RWPE2 (cell line): ENCODE measurements at regions not wholly inside any gene's neighbourhood (a gene's known extent, or its start where the extent isn't known, plus 50 kb on each side); places are given as distances from the start of the nearest gene placed in this dataset.

ENCODE experiments used
- ATAC-seq: fragments of 200-7000 bp; cut with Tn5 transposase; 3 replicates; pipeline ENCODE4 v1.9.1; 2021; ENCODE audit warnings: low read depth
- DNase-seq: peaks from one replicate; pipeline ENCODE4 v3.0.0-alpha.2; 2020; ENCODE audit warnings: low spot score
- H3K27ac ChIP-seq: fragments of 450-650 bp; 2 replicates; pipeline ENCODE4 v1.5.1; 2017; ENCODE audit warnings: mild to moderate bottlenecking; ENCODE audit not compliant: poor library complexity, severe bottlenecking
- H3K27me3 ChIP-seq: fragments of 250-450 bp; sonication (Bioruptor Pico); 2 replicates; pipeline ENCODE4 v1.5.1; 2021; ENCODE audit warnings: mild to moderate bottlenecking, moderate library complexity; ENCODE audit not compliant: insufficient read depth, poor library complexity, severe bottlenecking
- H3K36me3 ChIP-seq: fragments of 250-450 bp; sonication (Bioruptor Pico); 2 replicates; pipeline ENCODE4 v1.5.1; 2020; ENCODE audit warnings: low read depth, mild to moderate bottlenecking, moderate library complexity
- H3K4me1 ChIP-seq: fragments of 250-450 bp; sonication (Bioruptor Pico); 2 replicates; pipeline ENCODE4 v1.5.1; 2021; ENCODE audit warnings: mild to moderate bottlenecking, moderate library complexity; ENCODE audit not compliant: insufficient read depth, poor library complexity, severe bottlenecking
- H3K4me3 ChIP-seq: fragments of 250-450 bp; sonication (Bioruptor Pico); 2 replicates; pipeline ENCODE4 v1.5.1; 2021; ENCODE audit warnings: mild to moderate bottlenecking, moderate library complexity; ENCODE audit not compliant: severe bottlenecking
- H3K9me3 ChIP-seq: fragments of 250-450 bp; sonication (Bioruptor Pico); 2 replicates; pipeline ENCODE4 v1.5.1; 2021; ENCODE audit warnings: mild to moderate bottlenecking, moderate library complexity; ENCODE audit not compliant: severe bottlenecking
- TF ChIP-seq, protein P1 (sequence below): fragments of 450-650 bp; IDR thresholded peaks from one replicate; pipeline ENCODE4 v1.5.1; 2017; ENCODE audit warnings: mild to moderate bottlenecking, moderate library complexity; ENCODE audit not compliant: poor library complexity, severe bottlenecking

DNA sequence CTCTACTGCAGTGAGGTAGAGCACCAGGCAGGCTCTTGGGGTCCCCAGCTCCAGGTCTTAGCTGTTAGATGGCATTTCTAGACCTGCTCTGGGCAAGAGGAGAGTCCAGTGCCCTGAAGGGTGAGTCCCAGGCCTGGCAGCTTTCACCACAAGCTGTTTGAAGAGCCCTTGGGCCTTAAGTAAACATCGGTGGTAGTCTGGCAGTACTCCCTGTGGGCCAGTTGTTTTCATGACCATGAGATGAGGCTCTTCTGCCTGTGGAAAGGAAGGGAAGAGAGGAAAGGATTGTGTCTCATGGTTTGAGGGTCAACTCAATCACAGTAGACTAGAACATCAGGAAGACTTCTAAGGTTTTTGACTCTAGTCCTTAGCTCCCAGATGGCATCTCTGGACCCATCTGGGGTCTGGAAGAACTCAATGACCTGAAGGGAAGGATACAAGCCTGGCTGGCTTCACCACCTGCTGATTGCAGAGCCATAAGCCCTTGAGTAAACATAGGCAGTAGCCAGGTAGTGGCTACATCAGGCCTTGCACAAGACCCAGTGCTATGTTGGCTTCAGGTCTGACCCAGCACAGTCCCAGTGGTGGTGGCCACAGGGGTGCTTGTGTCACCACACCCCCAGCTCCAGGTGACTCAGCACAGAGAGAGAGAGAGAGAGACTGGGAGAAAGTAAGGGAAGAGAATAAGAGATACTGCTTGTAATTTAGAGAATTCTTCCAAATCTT is 114.3 kb upstream of the PCSK5 start:
- no peak for DNase-seq
- H3K4me1 ChIP-seq = no peaks in the 10 kb centered on the region
- TF ChIP-seq, protein P1, sequence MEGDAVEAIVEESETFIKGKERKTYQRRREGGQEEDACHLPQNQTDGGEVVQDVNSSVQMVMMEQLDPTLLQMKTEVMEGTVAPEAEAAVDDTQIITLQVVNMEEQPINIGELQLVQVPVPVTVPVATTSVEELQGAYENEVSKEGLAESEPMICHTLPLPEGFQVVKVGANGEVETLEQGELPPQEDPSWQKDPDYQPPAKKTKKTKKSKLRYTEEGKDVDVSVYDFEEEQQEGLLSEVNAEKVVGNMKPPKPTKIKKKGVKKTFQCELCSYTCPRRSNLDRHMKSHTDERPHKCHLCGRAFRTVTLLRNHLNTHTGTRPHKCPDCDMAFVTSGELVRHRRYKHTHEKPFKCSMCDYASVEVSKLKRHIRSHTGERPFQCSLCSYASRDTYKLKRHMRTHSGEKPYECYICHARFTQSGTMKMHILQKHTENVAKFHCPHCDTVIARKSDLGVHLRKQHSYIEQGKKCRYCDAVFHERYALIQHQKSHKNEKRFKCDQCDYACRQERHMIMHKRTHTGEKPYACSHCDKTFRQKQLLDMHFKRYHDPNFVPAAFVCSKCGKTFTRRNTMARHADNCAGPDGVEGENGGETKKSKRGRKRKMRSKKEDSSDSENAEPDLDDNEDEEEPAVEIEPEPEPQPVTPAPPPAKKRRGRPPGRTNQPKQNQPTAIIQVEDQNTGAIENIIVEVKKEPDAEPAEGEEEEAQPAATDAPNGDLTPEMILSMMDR = no peak
- H3K27ac ChIP-seq = no peak overlapping the region
- H3K4me3 ChIP-seq = no peak overlapping the region
- no peaks in the 10 kb centered on the region for H3K36me3 ChIP-seq
- no peaks in the 10 kb centered on the region for H3K27me3 ChIP-seq
- no peaks in the 10 kb centered on the region for H3K9me3 ChIP-seq
- ATAC-seq = no peak

DNA sequence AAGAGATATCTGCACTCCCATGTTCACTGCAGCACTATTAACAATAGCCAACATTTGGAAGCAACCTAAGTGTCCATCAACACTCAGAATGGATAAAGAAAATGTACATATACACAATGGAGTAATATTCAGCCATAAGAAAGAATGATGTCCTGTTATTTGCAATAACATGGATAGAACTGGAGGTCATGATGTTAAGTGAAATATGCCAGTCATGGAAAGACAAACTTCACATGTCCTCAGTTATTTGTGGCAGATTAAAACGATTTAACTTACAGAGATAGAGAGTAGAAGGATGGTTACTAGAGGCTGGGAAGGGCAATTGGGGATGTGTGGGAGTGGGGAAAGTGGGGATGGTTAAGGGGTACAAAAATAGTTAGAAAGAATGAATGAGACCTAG is 110.3 kb upstream of the PCSK5 start:
- no peaks in the 10 kb centered on the region for H3K4me1 ChIP-seq
- no peak for ATAC-seq
- TF ChIP-seq, protein P1 = no peak
- H3K27ac ChIP-seq = no peak overlapping the region
- H3K27me3 ChIP-seq = no peaks in the 10 kb centered on the region
- no peaks in the 10 kb centered on the region for H3K9me3 ChIP-seq
- H3K36me3 ChIP-seq = no peaks in the 10 kb centered on the region
- no peak for DNase-seq
- H3K4me3 ChIP-seq = no peak overlapping the region

DNA sequence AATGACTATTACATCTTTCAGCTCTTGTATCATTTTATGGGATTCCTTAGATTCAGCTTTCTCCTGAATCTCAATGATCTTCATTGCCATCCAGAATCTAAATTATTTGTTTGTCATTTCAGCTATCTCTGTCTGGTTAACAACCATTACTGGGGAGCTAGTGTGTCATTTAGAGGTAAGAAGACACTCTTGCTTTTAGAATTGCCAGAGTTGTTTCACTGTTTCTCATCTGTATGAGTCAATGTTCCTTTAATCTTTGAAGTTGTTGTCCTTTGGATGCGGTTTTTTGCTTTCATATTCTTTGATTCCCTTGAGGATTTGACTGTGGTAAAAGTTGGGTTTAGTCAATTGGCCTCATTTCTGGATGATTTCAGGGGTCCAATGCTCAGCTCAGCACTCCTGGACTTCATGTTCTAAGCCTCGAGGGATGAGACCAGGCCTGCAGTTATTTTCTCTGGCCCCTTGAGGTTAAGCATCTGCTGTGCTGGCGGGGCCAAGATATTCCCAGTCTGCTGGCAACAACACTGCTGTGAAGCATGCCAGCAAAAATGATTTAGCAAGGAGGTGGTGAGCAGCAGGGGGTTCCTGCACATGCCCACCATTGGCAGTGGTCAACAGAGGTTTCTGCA is 102.4 kb upstream of the PCSK5 start:
- Histone ChIP-seq H3K27me3 (no peaks in the 10 kb centered on the region), H3K4me3 (no peak overlapping the region), H3K4me1 (no peaks in the 10 kb centered on the region), H3K27ac (no peak overlapping the region), H3K9me3 (no peaks in the 10 kb centered on the region), H3K36me3 (no peaks in the 10 kb centered on the region)
- DNase-seq (no peak), ATAC-seq (no peak)
- TF ChIP-seq, protein P1 = no peak

DNA sequence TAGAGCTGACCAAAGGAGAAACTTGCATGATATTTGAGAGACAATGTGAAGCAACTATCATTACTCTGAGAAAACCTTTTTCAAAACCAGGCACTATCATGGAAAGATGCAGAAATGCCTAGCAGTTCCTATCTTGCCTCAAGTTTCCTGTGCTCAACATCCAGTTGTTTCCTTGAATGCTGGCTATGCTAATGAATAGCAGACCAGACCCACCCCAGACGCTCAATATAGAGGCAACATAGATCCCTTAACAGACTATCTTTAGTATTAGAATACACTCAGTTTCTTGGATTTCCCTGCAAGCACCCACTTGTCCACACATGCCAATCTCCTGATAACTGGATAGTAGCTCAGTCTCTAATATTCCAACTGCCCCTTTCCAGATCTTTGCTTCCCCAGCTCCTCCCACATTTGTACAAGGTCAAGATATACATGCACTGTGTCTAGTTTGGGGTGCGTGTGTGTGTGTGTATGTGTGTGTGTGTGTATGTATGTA is 93.3 kb upstream of the PCSK5 start:
- H3K27me3 ChIP-seq = no peaks in the 10 kb centered on the region
- ATAC-seq = peak; percentile 67
- H3K27ac ChIP-seq = no peak overlapping the region
- H3K4me3 ChIP-seq = no peak overlapping the region
- no peaks in the 10 kb centered on the region for H3K4me1 ChIP-seq
- TF ChIP-seq, protein P1 = no peak
- DNase-seq = no peak
- H3K9me3 ChIP-seq = no peaks in the 10 kb centered on the region
- no peaks in the 10 kb centered on the region for H3K36me3 ChIP-seq

DNA sequence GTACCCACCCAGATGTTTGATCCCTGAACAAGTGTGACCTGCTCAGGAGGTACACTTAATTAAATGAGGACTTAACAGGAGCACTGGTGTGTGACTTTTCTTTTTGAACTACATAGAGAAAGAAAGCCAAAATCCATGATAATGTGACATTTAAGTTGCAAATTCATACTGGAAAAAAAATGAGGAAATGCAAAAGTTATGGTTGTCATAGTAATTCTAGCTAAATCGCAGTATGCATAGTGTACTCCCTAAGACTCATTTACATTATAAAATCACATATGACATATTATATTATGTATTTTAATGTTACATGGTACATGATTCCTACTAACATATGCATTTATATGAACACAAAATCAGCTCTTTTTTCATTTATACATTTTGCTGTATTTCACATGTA is 92.0 kb upstream of the PCSK5 start:
- Histone ChIP-seq H3K4me1 (no peaks in the 10 kb centered on the region), H3K27me3 (no peaks in the 10 kb centered on the region), H3K4me3 (no peak overlapping the region), H3K9me3 (no peaks in the 10 kb centered on the region), H3K27ac (no peak overlapping the region), H3K36me3 (no peaks in the 10 kb centered on the region)
- TF ChIP-seq, protein P1 = no peak
- DNase-seq (no peak), ATAC-seq (no peak)
